HUES64 (cell line): ENCODE measurements at regions not wholly inside any gene's neighbourhood (a gene's known extent, or its start where the extent isn't known, plus 50 kb on each side); places are given as distances from the start of the nearest gene placed in this dataset.

Source experiments
- H3K27ac ChIP-seq: 2 replicates; pipeline ENCODE4 v1.7.0; 2013; ENCODE audit warnings: low read depth, low read length, inconsistent platforms
- H3K27me3 ChIP-seq: 2 replicates; pipeline ENCODE4 v1.6.1; 2013; ENCODE audit warnings: mild to moderate bottlenecking, low read length; ENCODE audit not compliant: insufficient read depth
- H3K36me3 ChIP-seq: 2 replicates; pipeline ENCODE4 v1.6.1; 2013; ENCODE audit warnings: mild to moderate bottlenecking, low read length; ENCODE audit not compliant: insufficient read depth
- H3K4me1 ChIP-seq: 2 replicates; pipeline ENCODE4 v1.6.1; 2013; ENCODE audit warnings: mild to moderate bottlenecking, low read length, moderate library complexity; ENCODE audit not compliant: insufficient read depth
- H3K4me3 ChIP-seq: 2 replicates; pipeline ENCODE4 v1.5.1; 2013; ENCODE audit warnings: mild to moderate bottlenecking, low read length, moderate library complexity
- H3K9ac ChIP-seq: 2 replicates; pipeline ENCODE4 v1.6.1; 2013; ENCODE audit warnings: mild to moderate bottlenecking, low read depth, low read length
- H3K9me3 ChIP-seq: 2 replicates; pipeline ENCODE4 v1.6.1; 2013; ENCODE audit warnings: low read depth, low read length; ENCODE audit not compliant: insufficient read depth
- WGBS: fragments of 150-250, 120-280 bp; methylation state at CpG from one replicate; pipeline ENCODE4 v1.1.7; 2013; ENCODE audit warnings: missing lambda C conversion rate; 5-methylcytosine and 5-hydroxymethylcytosine counted together

DNA sequence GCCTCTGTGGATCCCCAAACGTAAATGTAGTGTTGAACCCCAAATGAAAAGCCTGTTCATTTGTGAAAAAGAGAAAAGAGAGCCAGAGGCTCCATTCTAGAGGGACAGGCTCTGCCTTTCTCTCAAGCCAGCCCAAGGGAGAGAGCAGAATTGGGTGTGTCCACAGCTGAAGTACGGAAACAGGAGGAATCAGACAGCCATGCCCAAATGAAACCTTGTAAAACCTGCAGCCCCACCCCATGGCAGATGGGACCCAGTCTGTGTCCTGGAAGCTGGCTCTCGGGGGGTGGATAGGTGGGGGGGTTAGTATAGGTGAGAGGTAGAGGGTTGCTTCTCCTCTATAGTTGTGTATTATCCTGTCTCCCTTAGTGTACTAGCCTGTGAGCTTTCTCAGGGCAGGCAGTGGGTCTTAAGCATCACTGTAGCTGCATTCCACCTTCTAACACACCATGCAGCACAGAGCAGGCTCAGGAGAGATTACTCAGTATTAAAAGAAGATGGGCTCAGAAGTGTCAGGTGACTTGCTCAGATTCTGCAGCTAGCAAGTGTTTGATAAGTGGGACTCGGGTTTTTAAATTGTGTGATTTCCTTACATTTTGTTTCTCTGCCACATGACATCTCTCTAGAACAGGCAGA is 67.4 kb upstream of the SIPA1L2 start:
- 94% methylated on average over 4 of the region's 4 CpGs for WGBS
- H3K4me1 ChIP-seq: peaks cover 5% of the 10 kb centered on the region; the same call in 1 of the 2 replicates
- no peak overlapping the region for H3K9ac ChIP-seq
- no peak overlapping the region for H3K4me3 ChIP-seq
- no peaks in the 10 kb centered on the region for H3K9me3 ChIP-seq
- H3K36me3 ChIP-seq: no peaks in the 10 kb centered on the region
- H3K27me3 ChIP-seq: no peaks in the 10 kb centered on the region
- no peak overlapping the region for H3K27ac ChIP-seq

- Histone ChIP-seq H3K36me3 (no peaks in the 10 kb centered on the region), H3K27me3 (no peaks in the 10 kb centered on the region), H3K9ac (no peak overlapping the region), H3K27ac (no peak overlapping the region), H3K4me1 (peaks cover 5% of the 10 kb centered on the region), H3K9me3 (no peaks in the 10 kb centered on the region), H3K4me3 (no peak overlapping the region)
- 95% methylated on average over 6 of the region's 6 CpGs for WGBS
Observed at GRCh38 chr1:232699814-232700213, 69.9 kb upstream of the SIPA1L2 start.

DNA sequence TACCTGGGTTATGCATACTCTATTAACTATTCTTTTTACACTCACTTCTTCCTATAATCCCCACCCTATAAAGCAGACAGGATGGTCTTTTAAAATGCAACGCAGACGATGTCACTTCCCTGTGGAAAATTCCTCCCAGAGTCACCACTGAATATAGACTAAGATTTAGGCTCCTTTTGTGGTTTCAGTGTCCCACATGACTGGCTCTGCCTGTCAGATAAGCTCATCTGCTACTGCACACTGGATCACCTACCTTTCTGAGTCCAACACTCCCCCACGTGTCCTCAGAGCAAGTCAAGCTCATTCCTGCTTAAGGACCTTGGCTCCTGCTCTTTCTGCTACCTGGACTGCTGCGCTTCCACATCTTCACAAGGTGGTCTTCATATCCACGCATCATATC is 73.0 kb upstream of the SIPA1L2 start:
- Histone ChIP-seq H3K4me3 (no peak overlapping the region), H3K36me3 (no peaks in the 10 kb centered on the region), H3K27me3 (no peaks in the 10 kb centered on the region), H3K9me3 (no peaks in the 10 kb centered on the region), H3K9ac (no peak overlapping the region), H3K27ac (no peak overlapping the region), H3K4me1 (peaks cover 2% of the 10 kb centered on the region)
- 87% methylated on average over 5 of the region's 5 CpGs for WGBS

DNA sequence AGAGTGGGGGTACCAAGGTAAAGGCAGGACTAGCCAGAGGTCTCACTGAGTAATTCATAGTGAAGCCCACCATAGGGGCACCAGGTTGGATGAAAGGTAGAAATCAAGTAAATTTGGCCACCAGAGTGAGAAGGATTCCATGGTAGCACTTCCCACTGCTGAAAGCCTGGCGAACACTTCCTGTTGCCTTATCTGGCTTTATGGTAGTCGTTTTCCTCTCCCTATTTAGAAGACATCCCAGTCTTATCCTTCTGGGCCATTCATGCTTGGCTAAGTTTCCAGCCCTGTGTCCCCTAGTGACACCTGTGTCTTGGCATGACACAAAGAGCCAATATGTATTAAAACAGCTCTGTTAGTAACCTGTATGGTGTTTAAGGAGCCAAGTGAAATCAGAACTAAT is 74.3 kb upstream of the SIPA1L2 start:
- H3K4me3 ChIP-seq: no peak overlapping the region
- no peak overlapping the region for H3K27ac ChIP-seq
- H3K9me3 ChIP-seq: no peaks in the 10 kb centered on the region
- no peaks in the 10 kb centered on the region for H3K27me3 ChIP-seq
- WGBS: 82% methylated on average over 2 of the region's 2 CpGs
- no peaks in the 10 kb centered on the region for H3K36me3 ChIP-seq
- no peak overlapping the region for H3K9ac ChIP-seq
- H3K4me1 ChIP-seq: no peaks in the 10 kb centered on the region; the same call in 1 of the 2 replicates

GRCh38 chr1:232704694-232705680 is 75.1 kb upstream of the SIPA1L2 start:
- Histone ChIP-seq H3K36me3 (no peaks in the 10 kb centered on the region), H3K9me3 (no peaks in the 10 kb centered on the region), H3K27ac (no peak overlapping the region), H3K9ac (no peak overlapping the region), H3K4me1 (no peaks in the 10 kb centered on the region; the same call in 1 of the 2 replicates), H3K4me3 (no peak overlapping the region), H3K27me3 (no peaks in the 10 kb centered on the region)
- WGBS: 84% methylated on average over 7 of the region's 7 CpGs

DNA sequence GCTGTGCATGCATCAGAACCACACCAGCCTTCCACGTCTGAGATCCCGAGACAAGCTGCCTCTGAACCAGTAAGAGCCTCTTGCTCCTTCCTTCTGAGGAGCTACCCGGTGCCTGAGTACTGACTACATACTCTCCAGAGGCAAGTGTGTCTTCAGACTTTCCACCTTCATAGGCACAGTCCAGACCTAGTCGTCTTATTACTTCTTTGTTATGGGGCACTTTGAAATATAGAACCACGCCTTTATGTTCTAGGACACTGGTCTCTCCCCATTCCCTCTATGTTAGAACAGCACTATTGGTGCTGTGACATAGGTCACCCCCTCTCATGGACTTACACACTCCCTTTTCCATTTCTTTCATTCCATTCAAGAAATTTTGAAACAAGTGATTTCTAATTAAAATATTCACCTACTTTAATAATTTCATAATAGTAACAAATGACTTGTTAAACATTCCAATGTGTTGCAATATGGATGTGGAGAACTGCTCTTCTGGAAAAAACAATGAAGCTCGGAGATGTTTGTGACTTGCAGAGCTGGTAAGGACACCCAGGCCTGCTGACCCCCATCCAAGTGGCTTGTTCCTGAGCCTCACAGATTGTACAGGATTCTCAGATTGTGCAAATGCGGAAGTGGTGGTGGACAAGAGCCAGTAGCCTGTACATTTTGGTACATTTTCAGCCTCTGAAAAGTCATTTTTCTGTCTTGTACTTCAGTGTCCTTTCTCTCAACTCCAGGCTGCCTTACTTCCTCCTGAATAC is 76.1 kb upstream of the SIPA1L2 start:
- Histone ChIP-seq H3K36me3 (no peaks in the 10 kb centered on the region), H3K4me3 (no peak overlapping the region), H3K9ac (no peak overlapping the region), H3K9me3 (no peaks in the 10 kb centered on the region), H3K27ac (no peak overlapping the region), H3K27me3 (no peaks in the 10 kb centered on the region), H3K4me1 (no peaks in the 10 kb centered on the region; the same call in 1 of the 2 replicates)
- WGBS: 93% methylated on average over 7 of the region's 7 CpGs

DNA sequence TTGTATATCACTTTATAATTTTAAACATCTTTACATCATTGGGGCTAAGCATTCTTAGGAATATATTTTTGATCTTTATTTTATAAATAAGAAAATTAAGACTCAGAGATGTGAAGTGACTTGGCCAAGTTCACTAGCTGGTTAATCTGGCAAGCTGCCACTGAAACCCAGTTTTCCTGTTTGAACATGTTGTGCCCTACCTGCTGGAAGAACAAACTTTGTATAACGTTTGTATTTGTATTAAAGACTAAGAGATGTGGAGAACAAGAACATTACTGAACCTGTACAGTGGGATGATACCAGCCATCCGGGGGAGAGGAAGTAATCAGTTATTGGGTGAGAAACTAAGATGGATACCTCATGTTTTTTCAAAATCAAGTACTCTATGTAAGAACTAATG is 77.2 kb upstream of the SIPA1L2 start:
- H3K36me3 ChIP-seq: no peaks in the 10 kb centered on the region
- no peaks in the 10 kb centered on the region for H3K9me3 ChIP-seq
- H3K27me3 ChIP-seq: no peaks in the 10 kb centered on the region
- no peak overlapping the region for H3K9ac ChIP-seq
- 90% methylated on average over 2 of the region's 2 CpGs for WGBS
- no peak overlapping the region for H3K4me3 ChIP-seq
- H3K4me1 ChIP-seq: no peaks in the 10 kb centered on the region; the same call in 1 of the 2 replicates
- no peak overlapping the region for H3K27ac ChIP-seq

- no peaks in the 10 kb centered on the region for H3K36me3 ChIP-seq
- H3K9ac ChIP-seq: no peak overlapping the region
- no peaks in the 10 kb centered on the region for H3K27me3 ChIP-seq
- no peak overlapping the region for H3K27ac ChIP-seq
- H3K4me3 ChIP-seq: no peak overlapping the region
- 87% methylated on average over 5 of the region's 5 CpGs for WGBS
- no peaks in the 10 kb centered on the region; the same call in 1 of the 2 replicates for H3K4me1 ChIP-seq
- no peaks in the 10 kb centered on the region for H3K9me3 ChIP-seq
Observed at GRCh38 chr1:232709386-232709785, 79.5 kb upstream of the SIPA1L2 start.

DNA sequence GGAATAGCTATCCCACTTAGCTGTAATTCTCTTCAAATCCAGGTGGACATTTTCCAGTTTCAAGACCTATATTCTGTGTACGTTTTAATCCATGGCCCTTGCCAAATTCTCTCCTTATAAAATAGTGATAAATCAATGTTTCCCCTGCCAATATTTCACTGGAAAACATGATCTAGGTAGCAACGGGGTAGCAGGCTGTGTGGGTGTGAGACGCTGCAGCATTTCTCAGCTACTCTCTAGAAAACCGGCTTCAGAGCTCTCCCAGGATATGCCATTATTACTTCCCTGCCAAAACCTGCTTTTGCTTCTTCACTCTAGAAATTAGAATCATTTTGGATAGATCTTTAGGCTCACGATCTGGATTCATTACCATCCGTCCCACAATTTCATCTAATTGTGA is 82.1 kb upstream of the SIPA1L2 start:
- 98% methylated on average over 6 of the region's 6 CpGs for WGBS
- no peak overlapping the region for H3K9ac ChIP-seq
- H3K4me1 ChIP-seq: no peaks in the 10 kb centered on the region
- H3K4me3 ChIP-seq: no peak overlapping the region
- no peak overlapping the region for H3K27ac ChIP-seq
- no peaks in the 10 kb centered on the region for H3K36me3 ChIP-seq
- no peaks in the 10 kb centered on the region for H3K27me3 ChIP-seq
- H3K9me3 ChIP-seq: no peaks in the 10 kb centered on the region

- no peaks in the 10 kb centered on the region for H3K36me3 ChIP-seq
- H3K9ac ChIP-seq: no peak overlapping the region
- no peak overlapping the region for H3K27ac ChIP-seq
- H3K4me3 ChIP-seq: no peak overlapping the region
- H3K9me3 ChIP-seq: peaks cover 5% of the 10 kb centered on the region; the same call in 1 of the 2 replicates
- H3K27me3 ChIP-seq: no peaks in the 10 kb centered on the region
- no peaks in the 10 kb centered on the region for H3K4me1 ChIP-seq
Observed at GRCh38 chr1:232713785-232714184, 83.9 kb upstream of the SIPA1L2 start.

- no peak overlapping the region for H3K4me3 ChIP-seq
- H3K36me3 ChIP-seq: no peaks in the 10 kb centered on the region
- H3K27ac ChIP-seq: no peak overlapping the region
- no peaks in the 10 kb centered on the region for H3K4me1 ChIP-seq
- no peaks in the 10 kb centered on the region for H3K27me3 ChIP-seq
- H3K9ac ChIP-seq: no peak overlapping the region
- peaks cover 9% of the 10 kb centered on the region; the same call in 1 of the 2 replicates for H3K9me3 ChIP-seq
Observed at GRCh38 chr1:232715154-232715553, 85.2 kb upstream of the SIPA1L2 start.
